Astrocyte of the spinal cord (primary cell): ENCODE measurements at regions not wholly inside any gene's neighbourhood (a gene's known extent, or its start where the extent isn't known, plus 50 kb on each side); places are given as distances from the start of the nearest gene placed in this dataset.

Experiments used
- DNase-seq: peaks from one replicate; pipeline ENCODE4 v3.0.0; 2011; ENCODE audit warnings: low read depth, low spot score
- H3K4me3 ChIP-seq: 2 replicates; pipeline ENCODE4 v1.5.1; 2011; ENCODE audit warnings: low read depth, mild to moderate bottlenecking, low read length, moderate library complexity
- CTCF ChIP-seq: IDR thresholded peaks from 2 replicates; pipeline ENCODE4 v1.5.1; 2012; ENCODE audit warnings: low read depth, mild to moderate bottlenecking, low read length, inconsistent platforms
- in situ Hi-C: cut with HindIII; loops from 2 replicates; pipeline ENCODE4 v1.10.0; 2017; ENCODE audit warnings: low sequenced_read_pairs

- no peak for DNase-seq
- in situ Hi-C loops = no loop called here
- H3K4me3 ChIP-seq = no peak overlapping the region
- TF ChIP-seq CTCF = no peak
Measured at GRCh38 chr3:5270666-5271371, 83.3 kb downstream of the EDEM1 start.

GRCh38 chr3:5271372-5271683 lies 83.8 kb downstream of the EDEM1 start:
- in situ Hi-C loops = no loop called here
- H3K4me3 ChIP-seq = no peak overlapping the region
- TF ChIP-seq CTCF = no peak
- DNase-seq = no peak

- TF ChIP-seq CTCF = no peak
- DNase-seq = no peak
- H3K4me3 ChIP-seq = no peak overlapping the region
- in situ Hi-C loops = no loop called here
Measured at GRCh38 chr3:5272387-5272786, 84.9 kb downstream of the EDEM1 start.

- no peak overlapping the region for H3K4me3 ChIP-seq
- in situ Hi-C loops = no loop called here
- no peak for DNase-seq
- TF ChIP-seq CTCF = no peak
Measured at GRCh38 chr3:5274091-5274490, 86.6 kb downstream of the EDEM1 start.

- TF ChIP-seq CTCF = no peak
- no peak overlapping the region for H3K4me3 ChIP-seq
- DNase-seq = peak; percentile 71
- in situ Hi-C loops = no loop called here
Measured at GRCh38 chr3:5275529-5275928, 88.0 kb downstream of the EDEM1 start.

GRCh38 chr3:5276934-5277333 lies 89.4 kb downstream of the EDEM1 start:
- in situ Hi-C loops = no loop called here

More at GRCh38 chr3:5276934-5277333, 89.4 kb downstream of the EDEM1 start:
- TF ChIP-seq CTCF = no peak
- no peak overlapping the region for H3K4me3 ChIP-seq
- DNase-seq = no peak
